ENCODE measurements at regions not wholly inside any gene's neighbourhood (a gene's known extent, or its start where the extent isn't known, plus 50 kb on each side); places are given as distances from the start of the nearest gene placed in this dataset.

DNA sequence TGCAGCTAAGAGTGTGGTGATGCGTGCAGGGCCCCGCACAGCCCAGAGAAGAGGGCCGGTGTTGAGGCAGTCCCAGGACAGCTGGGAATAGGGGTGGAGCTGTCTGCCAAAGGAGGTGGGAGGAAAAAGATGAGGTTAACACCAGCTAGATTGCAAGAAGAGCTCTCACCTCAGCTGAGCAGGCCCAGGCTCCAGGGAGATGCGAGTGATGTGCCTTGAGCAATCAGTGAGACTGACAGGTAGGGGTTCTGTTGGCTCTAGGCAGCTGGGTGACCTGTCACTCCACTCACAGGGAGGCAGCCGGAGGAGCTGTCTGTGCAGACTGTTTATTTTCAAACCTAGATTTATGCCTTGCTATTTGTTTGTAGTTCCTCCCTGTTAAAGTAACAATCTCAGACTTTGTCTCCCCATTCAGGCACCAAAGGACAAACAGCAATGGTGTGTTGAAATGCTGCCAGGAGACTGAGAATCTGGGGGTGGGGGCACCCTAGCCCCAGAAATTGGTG, 205.1 kb upstream of the CXCL12 start:
- no peak for TF ChIP-seq POLR2A (IDR thresholded peaks at IDR 0.05)
- TF ChIP-seq POLR2AphosphoS5 (IDR thresholded peaks at IDR 0.05; ENCODE audit: insufficient read depth in 1 of 2, low read depth in 1 of 2): no peak
- TF ChIP-seq, protein P1, sequence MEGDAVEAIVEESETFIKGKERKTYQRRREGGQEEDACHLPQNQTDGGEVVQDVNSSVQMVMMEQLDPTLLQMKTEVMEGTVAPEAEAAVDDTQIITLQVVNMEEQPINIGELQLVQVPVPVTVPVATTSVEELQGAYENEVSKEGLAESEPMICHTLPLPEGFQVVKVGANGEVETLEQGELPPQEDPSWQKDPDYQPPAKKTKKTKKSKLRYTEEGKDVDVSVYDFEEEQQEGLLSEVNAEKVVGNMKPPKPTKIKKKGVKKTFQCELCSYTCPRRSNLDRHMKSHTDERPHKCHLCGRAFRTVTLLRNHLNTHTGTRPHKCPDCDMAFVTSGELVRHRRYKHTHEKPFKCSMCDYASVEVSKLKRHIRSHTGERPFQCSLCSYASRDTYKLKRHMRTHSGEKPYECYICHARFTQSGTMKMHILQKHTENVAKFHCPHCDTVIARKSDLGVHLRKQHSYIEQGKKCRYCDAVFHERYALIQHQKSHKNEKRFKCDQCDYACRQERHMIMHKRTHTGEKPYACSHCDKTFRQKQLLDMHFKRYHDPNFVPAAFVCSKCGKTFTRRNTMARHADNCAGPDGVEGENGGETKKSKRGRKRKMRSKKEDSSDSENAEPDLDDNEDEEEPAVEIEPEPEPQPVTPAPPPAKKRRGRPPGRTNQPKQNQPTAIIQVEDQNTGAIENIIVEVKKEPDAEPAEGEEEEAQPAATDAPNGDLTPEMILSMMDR (IDR thresholded peaks at IDR 0.05): no peak
- no peaks in the 10 kb centered on the region for H3K27me3 ChIP-seq
- H3K4me1 ChIP-seq: no peaks in the 10 kb centered on the region
- no peak for DNase-seq (ENCODE audit: extremely low spot score in 2 of 2)
- no peaks in the 10 kb centered on the region for H3K9me3 ChIP-seq
- no peak overlapping the region for H3K27ac ChIP-seq
- intact Hi-C loops (cut with DNase I): no loop called here
- H3K36me3 ChIP-seq: no peaks in the 10 kb centered on the region
- no peak overlapping the region for H3K4me3 ChIP-seq

DNA sequence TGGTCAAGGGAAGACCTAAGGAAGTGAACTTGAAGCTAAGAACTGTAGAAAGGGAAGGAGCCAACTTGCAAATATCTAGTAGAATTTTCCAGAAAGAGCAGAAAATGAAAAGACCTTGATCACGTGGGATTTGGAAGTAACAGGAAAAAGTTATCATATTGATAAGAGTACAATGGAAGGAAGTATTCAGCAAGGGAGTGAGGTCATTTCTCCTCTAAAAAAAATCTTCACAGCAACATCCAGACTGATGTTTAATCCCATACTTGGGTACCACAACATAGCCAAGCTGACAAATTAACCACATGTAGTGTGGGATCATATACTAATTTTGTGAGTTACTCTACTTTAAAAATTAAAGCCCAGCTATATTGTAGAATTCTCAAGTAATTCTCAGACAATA, 207.0 kb upstream of the CXCL12 start:
- Histone ChIP-seq H3K4me3 (no peak overlapping the region), H3K27ac (no peak overlapping the region), H3K4me1 (no peaks in the 10 kb centered on the region), H3K27me3 (no peaks in the 10 kb centered on the region), H3K36me3 (no peaks in the 10 kb centered on the region), H3K9me3 (no peaks in the 10 kb centered on the region)
- TF ChIP-seq POLR2AphosphoS5 (IDR thresholded peaks at IDR 0.05; ENCODE audit: insufficient read depth in 1 of 2, low read depth in 1 of 2): no peak
- intact Hi-C loops (cut with DNase I): no loop called here
- DNase-seq (ENCODE audit: extremely low spot score in 2 of 2): no peak

DNA sequence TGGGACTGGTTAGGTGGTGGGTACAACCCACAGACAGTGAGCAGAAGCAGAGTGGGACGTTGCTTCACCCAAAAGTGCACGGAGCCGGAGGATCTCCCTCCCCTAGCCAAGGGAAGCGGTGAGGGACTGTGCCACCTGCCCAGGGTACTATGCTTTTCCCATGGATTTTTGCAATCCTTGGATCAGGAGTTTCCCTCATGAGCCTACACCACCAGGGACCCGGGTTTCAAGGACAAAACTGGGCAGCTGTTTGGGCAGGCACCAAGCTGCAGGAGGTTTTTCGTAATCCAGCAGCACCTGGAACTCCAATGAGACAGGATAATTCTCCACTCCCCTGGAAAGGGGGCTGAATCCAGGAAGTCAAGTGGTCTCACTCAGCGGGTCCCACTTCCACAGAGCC, 209.1 kb upstream of the CXCL12 start:
- no peaks in the 10 kb centered on the region for H3K27me3 ChIP-seq
- DNase-seq (ENCODE audit: extremely low spot score in 2 of 2): no peak
- no peaks in the 10 kb centered on the region for H3K9me3 ChIP-seq
- intact Hi-C loops (cut with DNase I): loop anchor here (1.0 kb wide), 1 partner anchor 17 kb away; no protein-coding TSS in a partner anchor
- no peaks in the 10 kb centered on the region for H3K4me1 ChIP-seq
- H3K36me3 ChIP-seq: no peaks in the 10 kb centered on the region
- H3K27ac ChIP-seq: no peak overlapping the region
- no peak for TF ChIP-seq POLR2A (IDR thresholded peaks at IDR 0.05)
- TF ChIP-seq, protein P1 (IDR thresholded peaks at IDR 0.05): no peak
- no peak for TF ChIP-seq POLR2AphosphoS5 (IDR thresholded peaks at IDR 0.05; ENCODE audit: insufficient read depth in 1 of 2, low read depth in 1 of 2)
- no peak overlapping the region for H3K4me3 ChIP-seq

DNA sequence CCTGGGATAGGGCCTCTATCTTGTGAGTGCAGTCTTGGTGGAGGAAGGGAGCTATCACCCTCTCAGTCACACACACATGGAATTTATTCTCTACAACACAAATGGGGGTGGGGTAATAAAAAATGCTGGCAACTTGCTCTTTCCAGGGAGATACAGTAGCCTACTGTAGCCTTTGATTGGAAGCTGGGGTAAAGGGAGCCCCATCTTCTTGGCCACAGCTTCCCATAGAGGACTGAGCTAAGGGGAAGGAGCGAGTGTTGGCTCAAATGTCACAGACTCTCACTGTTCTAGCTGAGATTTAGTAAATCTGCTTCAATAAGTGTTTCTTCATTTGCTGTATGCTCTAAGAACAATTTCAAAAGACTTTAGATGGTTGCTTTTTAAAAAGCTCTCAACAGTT, 222.2 kb upstream of the CXCL12 start:
- Histone ChIP-seq H3K27ac (no peak overlapping the region), H3K4me1 (no peaks in the 10 kb centered on the region), H3K4me3 (no peak overlapping the region), H3K27me3 (no peaks in the 10 kb centered on the region), H3K36me3 (no peaks in the 10 kb centered on the region), H3K9me3 (no peaks in the 10 kb centered on the region)
- intact Hi-C loops (cut with DNase I): no loop called here
- TF ChIP-seq POLR2A (IDR thresholded peaks at IDR 0.05): no peak
- TF ChIP-seq, protein P1 (IDR thresholded peaks at IDR 0.05): no peak
- TF ChIP-seq POLR2AphosphoS5 (IDR thresholded peaks at IDR 0.05; ENCODE audit: insufficient read depth in 1 of 2, low read depth in 1 of 2): no peak
- DNase-seq (ENCODE audit: extremely low spot score in 2 of 2): no peak

DNA sequence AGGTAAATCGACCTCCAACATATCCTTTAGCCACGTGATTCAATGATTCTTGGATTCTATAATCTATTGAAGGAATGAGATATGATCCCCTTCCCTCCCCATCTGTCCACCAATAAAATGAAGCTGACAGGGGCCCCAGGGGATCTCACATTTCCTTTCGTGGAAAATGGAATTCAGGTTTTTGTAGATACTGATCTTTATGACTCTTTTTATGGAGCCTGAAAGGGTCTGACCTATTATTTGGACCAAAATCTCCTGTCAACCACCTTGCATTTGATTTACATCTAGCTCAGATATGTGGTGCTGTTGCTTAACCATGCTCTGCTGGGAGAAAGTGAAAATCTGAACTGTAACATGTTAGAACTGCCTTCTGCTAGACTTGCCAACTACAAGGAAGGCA, 234.0 kb upstream of the CXCL12 start:
- no peaks in the 10 kb centered on the region for H3K36me3 ChIP-seq
- H3K4me1 ChIP-seq: no peaks in the 10 kb centered on the region
- DNase-seq (ENCODE audit: extremely low spot score in 2 of 2): no peak
- H3K27ac ChIP-seq: no peak overlapping the region
- no peak for TF ChIP-seq POLR2AphosphoS5 (IDR thresholded peaks at IDR 0.05; ENCODE audit: insufficient read depth in 1 of 2, low read depth in 1 of 2)
- TF ChIP-seq POLR2A (IDR thresholded peaks at IDR 0.05): no peak
- TF ChIP-seq, protein P1 (IDR thresholded peaks at IDR 0.05): no peak
- intact Hi-C loops (cut with DNase I): no loop called here
- no peaks in the 10 kb centered on the region for H3K9me3 ChIP-seq
- no peak overlapping the region for H3K4me3 ChIP-seq
- no peaks in the 10 kb centered on the region for H3K27me3 ChIP-seq

Measured in vagina (tissue), 2 donors.